SK-N-MC (cell line): ENCODE measurements at regions not wholly inside any gene's neighbourhood (a gene's known extent, or its start where the extent isn't known, plus 50 kb on each side); places are given as distances from the start of the nearest gene placed in this dataset.

Experiments
- EZH2 ChIP-seq: fragments of 200-600 bp; sonication (generic); IDR thresholded peaks from one replicate; pipeline ENCODE4 v1.6.1; 2017; ENCODE audit warnings: antibody characterized with exemption
- FOXP2 ChIP-seq: optimal IDR thresholded peaks from 2 replicates; pipeline ENCODE3; 2011; ENCODE audit warnings: mild to moderate bottlenecking, moderate library complexity; ENCODE audit not compliant: insufficient read depth; ENCODE audit errors: extremely low read length, control extremely low read depth

DNA sequence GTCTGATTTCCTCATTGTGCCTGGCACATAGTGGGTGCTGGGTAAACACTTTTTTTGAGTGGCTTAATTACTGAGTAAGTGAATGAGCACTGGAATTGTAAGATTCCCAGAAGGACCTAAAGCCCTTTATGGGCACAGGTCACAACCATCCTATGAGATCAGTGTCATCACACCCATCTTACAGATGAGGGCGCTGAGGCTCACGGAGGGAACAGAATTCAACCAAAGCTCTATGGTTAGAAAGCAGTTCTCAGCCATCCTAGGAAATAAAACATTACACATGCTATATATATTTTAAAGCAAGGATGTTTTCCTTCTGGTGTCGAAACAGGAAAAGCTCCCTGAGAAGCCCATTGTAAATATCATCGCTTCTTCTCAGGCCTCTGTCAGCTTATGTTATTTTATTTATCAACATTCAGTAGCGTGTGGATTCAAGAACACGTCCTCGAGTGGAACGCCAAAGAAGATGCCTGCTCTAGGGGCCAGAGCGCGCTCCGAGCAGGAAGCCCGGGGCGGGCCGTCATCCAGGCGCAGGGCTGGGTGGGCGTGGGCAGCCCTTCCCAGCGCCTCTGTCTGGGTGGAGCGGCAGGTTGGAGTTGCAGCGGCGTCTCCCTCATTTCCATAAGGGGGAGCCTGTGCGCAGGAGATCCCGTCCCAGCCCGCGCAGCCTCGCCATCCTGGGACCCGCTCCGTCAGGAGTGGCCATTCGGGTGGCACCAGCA, 155.8 kb upstream of the SMIM23 start:
- no peak for TF ChIP-seq EZH2
- TF ChIP-seq FOXP2: no peak
